MM.1S (cell line): ENCODE measurements at regions not wholly inside any gene's neighbourhood (a gene's known extent, or its start where the extent isn't known, plus 50 kb on each side); places are given as distances from the start of the nearest gene placed in this dataset.

ENCODE experiments used
- CTCF ChIP-seq: fragments of 300-600 bp; sonication (generic); IDR thresholded peaks from 2 replicates; pipeline ENCODE4 v1.5.1; 2016; ENCODE audit warnings: antibody characterized with exemption, low read length, mixed read lengths
- EZH2phosphoT487 ChIP-seq: fragments of 300-600 bp; sonication (generic); IDR thresholded peaks from 2 replicates; pipeline ENCODE4 v1.6.1; 2018; ENCODE audit warnings: antibody characterized with exemption, low read length

- TF ChIP-seq CTCF (peak; percentile 56), EZH2phosphoT487 (no peak)
Observed at GRCh38 chr9:14428781-14429230, 114.9 kb upstream of the NFIB start.
